ENCODE measurements at regions not wholly inside any gene's neighbourhood (a gene's known extent, or its start where the extent isn't known, plus 50 kb on each side); places are given as distances from the start of the nearest gene placed in this dataset.

GRCh38 chr2:103738606-103739005 lies 976.8 kb downstream of the TMEM182 start:
- no peak for TF ChIP-seq CTCF (IDR thresholded peaks at IDR 0.05)
- TF ChIP-seq, protein P1, sequence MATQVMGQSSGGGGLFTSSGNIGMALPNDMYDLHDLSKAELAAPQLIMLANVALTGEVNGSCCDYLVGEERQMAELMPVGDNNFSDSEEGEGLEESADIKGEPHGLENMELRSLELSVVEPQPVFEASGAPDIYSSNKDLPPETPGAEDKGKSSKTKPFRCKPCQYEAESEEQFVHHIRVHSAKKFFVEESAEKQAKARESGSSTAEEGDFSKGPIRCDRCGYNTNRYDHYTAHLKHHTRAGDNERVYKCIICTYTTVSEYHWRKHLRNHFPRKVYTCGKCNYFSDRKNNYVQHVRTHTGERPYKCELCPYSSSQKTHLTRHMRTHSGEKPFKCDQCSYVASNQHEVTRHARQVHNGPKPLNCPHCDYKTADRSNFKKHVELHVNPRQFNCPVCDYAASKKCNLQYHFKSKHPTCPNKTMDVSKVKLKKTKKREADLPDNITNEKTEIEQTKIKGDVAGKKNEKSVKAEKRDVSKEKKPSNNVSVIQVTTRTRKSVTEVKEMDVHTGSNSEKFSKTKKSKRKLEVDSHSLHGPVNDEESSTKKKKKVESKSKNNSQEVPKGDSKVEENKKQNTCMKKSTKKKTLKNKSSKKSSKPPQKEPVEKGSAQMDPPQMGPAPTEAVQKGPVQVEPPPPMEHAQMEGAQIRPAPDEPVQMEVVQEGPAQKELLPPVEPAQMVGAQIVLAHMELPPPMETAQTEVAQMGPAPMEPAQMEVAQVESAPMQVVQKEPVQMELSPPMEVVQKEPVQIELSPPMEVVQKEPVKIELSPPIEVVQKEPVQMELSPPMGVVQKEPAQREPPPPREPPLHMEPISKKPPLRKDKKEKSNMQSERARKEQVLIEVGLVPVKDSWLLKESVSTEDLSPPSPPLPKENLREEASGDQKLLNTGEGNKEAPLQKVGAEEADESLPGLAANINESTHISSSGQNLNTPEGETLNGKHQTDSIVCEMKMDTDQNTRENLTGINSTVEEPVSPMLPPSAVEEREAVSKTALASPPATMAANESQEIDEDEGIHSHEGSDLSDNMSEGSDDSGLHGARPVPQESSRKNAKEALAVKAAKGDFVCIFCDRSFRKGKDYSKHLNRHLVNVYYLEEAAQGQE (IDR thresholded peaks at IDR 0.05): no peak
- no peak for TF ChIP-seq CEBPB (IDR thresholded peaks at IDR 0.05)
- no peak for TF ChIP-seq RAD21 (conservative IDR thresholded peaks at IDR 0.05 in 1 of 2, IDR thresholded peaks at IDR 0.05 in 1 of 2)
- TF ChIP-seq EP300 (IDR thresholded peaks at IDR 0.05): no peak
